ENCODE measurements at regions not wholly inside any gene's neighbourhood (a gene's known extent, or its start where the extent isn't known, plus 50 kb on each side); places are given as distances from the start of the nearest gene placed in this dataset.

DNA sequence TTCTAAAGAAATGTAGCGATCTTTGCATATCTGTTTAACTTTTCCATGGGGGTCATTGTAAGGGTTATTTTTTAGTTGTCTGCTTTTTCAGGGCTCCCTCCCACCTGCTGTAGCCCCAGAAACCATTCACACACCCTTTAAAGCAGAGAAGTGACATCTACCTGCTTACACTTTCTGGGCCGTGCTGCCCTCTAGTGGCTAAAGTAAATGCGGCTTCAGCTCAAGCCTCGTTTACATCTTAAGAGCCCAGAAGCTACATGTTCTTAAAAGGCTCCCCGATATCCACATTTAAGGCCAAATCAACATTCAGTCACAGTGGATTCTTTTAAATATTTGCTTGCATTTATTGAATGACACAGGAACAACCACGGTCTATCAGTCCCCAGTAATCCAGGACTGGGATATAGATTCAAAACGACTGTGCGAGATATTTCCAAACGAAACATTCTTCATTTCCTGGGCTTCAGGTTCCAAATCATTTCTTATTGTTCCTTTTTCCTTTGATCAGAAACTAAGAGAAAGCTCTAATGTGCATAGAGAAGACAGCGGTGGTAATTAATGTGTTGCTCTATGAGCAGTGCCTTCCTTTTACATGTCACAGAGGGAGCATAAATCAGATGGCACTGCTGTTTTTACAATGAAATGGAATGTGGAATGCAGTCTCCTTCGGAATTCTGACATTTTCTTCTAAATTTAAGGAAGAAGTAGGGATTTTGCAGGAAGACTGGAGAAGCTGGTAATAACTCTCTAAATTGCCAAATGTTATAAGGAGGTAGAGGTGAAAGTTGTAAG lies 119.9 kb downstream of the RASGEF1B start:
- no peak for TF ChIP-seq POLR2A (IDR thresholded peaks at IDR 0.05)
- TF ChIP-seq, protein P1, sequence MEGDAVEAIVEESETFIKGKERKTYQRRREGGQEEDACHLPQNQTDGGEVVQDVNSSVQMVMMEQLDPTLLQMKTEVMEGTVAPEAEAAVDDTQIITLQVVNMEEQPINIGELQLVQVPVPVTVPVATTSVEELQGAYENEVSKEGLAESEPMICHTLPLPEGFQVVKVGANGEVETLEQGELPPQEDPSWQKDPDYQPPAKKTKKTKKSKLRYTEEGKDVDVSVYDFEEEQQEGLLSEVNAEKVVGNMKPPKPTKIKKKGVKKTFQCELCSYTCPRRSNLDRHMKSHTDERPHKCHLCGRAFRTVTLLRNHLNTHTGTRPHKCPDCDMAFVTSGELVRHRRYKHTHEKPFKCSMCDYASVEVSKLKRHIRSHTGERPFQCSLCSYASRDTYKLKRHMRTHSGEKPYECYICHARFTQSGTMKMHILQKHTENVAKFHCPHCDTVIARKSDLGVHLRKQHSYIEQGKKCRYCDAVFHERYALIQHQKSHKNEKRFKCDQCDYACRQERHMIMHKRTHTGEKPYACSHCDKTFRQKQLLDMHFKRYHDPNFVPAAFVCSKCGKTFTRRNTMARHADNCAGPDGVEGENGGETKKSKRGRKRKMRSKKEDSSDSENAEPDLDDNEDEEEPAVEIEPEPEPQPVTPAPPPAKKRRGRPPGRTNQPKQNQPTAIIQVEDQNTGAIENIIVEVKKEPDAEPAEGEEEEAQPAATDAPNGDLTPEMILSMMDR (IDR thresholded peaks at IDR 0.05), result peak; percentile 48 to 87 (median 58)
- H3K27me3 ChIP-seq, result no peaks in the 10 kb centered on the region
- 31% methylated on average over 11 of the region's 11 CpGs for WGBS, 2 donors
- intact Hi-C loops (cut with DNase I), result loop anchor here (5.0 kb wide), 1 partner anchor 280 kb away; no protein-coding TSS in a partner anchor
- no peak overlapping the region for H3K27ac ChIP-seq
- H3K4me3 ChIP-seq (replicated peaks in 1 of 3), result no peak overlapping the region
- no peaks in the 10 kb centered on the region for H3K9me3 ChIP-seq
- DNase-seq, result peak; percentile 64 to 75
- no peaks in the 10 kb centered on the region for H3K4me1 ChIP-seq
- H3K36me3 ChIP-seq, result no peaks in the 10 kb centered on the region

GRCh38 chr4:81350040-81350439 lies 121.7 kb downstream of the RASGEF1B start:
- no peaks in the 10 kb centered on the region for H3K4me1 ChIP-seq
- no peak overlapping the region for H3K4me3 ChIP-seq (replicated peaks in 1 of 3)
- H3K27ac ChIP-seq, result no peak overlapping the region
- H3K36me3 ChIP-seq, result no peaks in the 10 kb centered on the region
- TF ChIP-seq, protein P1 (IDR thresholded peaks at IDR 0.05), result no peak
- no peak for TF ChIP-seq POLR2A (IDR thresholded peaks at IDR 0.05)
- H3K9me3 ChIP-seq, result no peaks in the 10 kb centered on the region
- no peak for DNase-seq
- H3K27me3 ChIP-seq, result no peaks in the 10 kb centered on the region
- intact Hi-C loops (cut with DNase I), result loop anchor here (5.0 kb wide), 1 partner anchor 278 kb away; no protein-coding TSS in a partner anchor
- 86 to 90% methylated on average over 3 of the region's 3 CpGs for WGBS, 2 donors

- Histone ChIP-seq H3K27ac (no peak overlapping the region), H3K4me1 (no peaks in the 10 kb centered on the region), H3K36me3 (no peaks in the 10 kb centered on the region), H3K4me3 (replicated peaks in 1 of 3) (no peak overlapping the region), H3K27me3 (no peaks in the 10 kb centered on the region), H3K9me3 (no peaks in the 10 kb centered on the region)
- TF ChIP-seq, protein P1 (IDR thresholded peaks at IDR 0.05), result no peak
- no peak for TF ChIP-seq POLR2A (IDR thresholded peaks at IDR 0.05)
- WGBS, 2 donors, result 70 to 89% methylated on average over 1 of the region's 1 CpG
- intact Hi-C loops (cut with DNase I), result no loop called here
- DNase-seq, result no peak
Measured at GRCh38 chr4:81348778-81349094, 123.0 kb downstream of the RASGEF1B start.

DNA sequence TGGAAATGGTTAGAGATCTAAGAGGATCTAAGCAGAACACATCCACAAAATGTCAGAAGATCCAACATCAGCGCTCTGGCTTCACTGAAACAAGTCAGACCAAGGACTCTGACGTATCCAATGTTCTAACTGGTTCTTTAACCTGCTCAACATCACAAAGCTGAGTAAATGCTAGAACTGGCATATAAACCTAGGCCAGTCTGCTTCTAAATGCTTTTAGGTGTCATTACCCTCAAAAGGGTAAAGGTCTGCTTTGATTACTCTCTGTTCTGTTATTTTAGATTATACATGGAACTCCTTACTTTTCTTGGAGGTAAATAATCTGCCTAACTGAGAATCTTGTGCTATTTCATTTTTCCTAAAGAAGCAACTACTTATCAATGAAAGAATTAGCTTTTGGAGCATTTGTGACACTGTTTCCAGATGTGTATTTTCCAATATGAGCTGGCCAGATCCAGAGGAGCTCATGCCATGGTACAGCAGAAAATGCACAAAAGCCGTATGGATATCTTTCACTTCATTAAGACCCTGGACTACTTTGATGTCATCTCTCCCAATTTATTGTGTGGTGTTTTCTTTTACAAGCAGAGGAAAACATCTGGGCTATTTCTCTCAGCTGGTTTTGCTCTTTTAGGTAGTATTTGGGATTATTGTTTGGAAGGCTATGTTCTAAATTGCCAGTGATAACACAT lies 123.5 kb downstream of the RASGEF1B start:
- Histone ChIP-seq H3K27me3 (no peaks in the 10 kb centered on the region), H3K4me1 (no peaks in the 10 kb centered on the region), H3K4me3 (replicated peaks in 1 of 3) (no peak overlapping the region), H3K27ac (no peak overlapping the region), H3K9me3 (no peaks in the 10 kb centered on the region), H3K36me3 (no peaks in the 10 kb centered on the region)
- TF ChIP-seq, protein P1 (IDR thresholded peaks at IDR 0.05), result no peak
- TF ChIP-seq POLR2A (IDR thresholded peaks at IDR 0.05), result no peak
- intact Hi-C loops (cut with DNase I), result no loop called here
- DNase-seq, result no peak
- 87 to 91% methylated on average over 3 of the region's 3 CpGs for WGBS, 2 donors

GRCh38 chr4:81346719-81347118 lies 125.0 kb downstream of the RASGEF1B start:
- H3K4me1 ChIP-seq, result no peaks in the 10 kb centered on the region
- no peaks in the 10 kb centered on the region for H3K9me3 ChIP-seq
- WGBS, 2 donors, result 87 to 100% methylated on average over 1 of the region's 1 CpG
- DNase-seq, result no peak
- H3K27ac ChIP-seq, result no peak overlapping the region
- no peak for TF ChIP-seq POLR2A (IDR thresholded peaks at IDR 0.05)
- TF ChIP-seq, protein P1 (IDR thresholded peaks at IDR 0.05), result no peak
- intact Hi-C loops (cut with DNase I), result no loop called here
- no peaks in the 10 kb centered on the region for H3K27me3 ChIP-seq
- no peak overlapping the region for H3K4me3 ChIP-seq (replicated peaks in 1 of 3)
- H3K36me3 ChIP-seq, result no peaks in the 10 kb centered on the region

All from thyroid gland (tissue), 4 donors.